HG02759 (cell line): ENCODE measurements at regions not wholly inside any gene's neighbourhood (a gene's known extent, or its start where the extent isn't known, plus 50 kb on each side); places are given as distances from the start of the nearest gene placed in this dataset.

Experiments
- ATAC-seq: cut with Tn5 transposase; IDR thresholded peaks from one replicate; pipeline ENCODE4 v1.9.1; 2021; ENCODE audit warnings: mild to moderate bottlenecking, moderate library complexity; ENCODE audit not compliant: unreplicated experiment

DNA sequence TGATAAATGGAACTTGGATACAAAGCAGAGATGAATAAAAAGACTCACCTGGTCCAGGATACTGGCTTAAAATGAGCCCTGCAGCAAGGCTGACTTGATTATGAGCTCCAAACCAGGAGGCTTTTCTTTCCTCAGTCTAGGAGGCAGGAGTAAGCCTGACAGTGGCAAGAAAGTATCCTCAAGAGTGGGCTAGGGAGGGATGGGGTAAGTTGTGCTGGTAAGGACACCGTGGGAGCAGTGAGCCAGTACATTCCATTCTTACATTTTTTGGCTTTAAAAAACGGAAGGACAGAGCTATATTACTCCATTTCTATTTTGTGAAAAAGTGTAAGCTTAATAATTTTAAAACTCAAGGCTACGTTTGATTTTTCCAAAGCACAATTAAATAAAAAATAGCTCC lies 187.1 kb upstream of the DDI1 start:
- ATAC-seq = no peak

DNA sequence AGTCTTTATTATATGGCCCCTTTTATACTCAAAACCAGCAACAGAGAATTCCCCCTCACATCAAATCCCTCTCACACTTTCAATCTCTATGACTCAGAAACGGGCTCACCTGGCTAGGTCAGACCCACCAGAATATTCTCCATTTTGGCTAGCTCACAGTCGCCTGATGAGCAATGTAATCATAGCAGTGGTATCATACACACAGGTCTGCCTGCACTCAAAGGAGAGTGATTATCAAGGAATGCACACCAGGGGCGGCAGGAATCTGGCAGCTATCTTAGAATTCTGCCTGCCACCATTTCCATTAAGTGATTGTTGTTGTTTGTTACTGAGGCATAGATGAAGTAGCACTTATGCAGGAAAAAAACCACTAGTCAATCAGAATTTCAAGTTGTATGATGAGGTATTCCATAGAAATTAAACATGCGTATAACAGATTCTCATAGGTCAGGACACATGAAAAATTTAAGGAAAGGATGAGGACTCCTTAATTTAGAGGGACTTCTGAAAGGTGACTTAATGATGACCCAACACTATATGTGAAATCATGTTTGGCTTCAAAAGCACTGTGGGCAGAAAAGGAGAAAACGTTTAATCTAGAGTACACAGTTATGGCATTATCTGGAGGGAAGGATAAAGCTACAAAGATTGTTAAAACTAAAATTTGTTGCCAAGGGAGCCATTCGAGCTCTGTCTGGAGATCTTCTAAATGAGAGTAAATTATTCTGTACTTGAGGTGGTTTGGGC lies 185.8 kb upstream of the DDI1 start:
- no peak for ATAC-seq

DNA sequence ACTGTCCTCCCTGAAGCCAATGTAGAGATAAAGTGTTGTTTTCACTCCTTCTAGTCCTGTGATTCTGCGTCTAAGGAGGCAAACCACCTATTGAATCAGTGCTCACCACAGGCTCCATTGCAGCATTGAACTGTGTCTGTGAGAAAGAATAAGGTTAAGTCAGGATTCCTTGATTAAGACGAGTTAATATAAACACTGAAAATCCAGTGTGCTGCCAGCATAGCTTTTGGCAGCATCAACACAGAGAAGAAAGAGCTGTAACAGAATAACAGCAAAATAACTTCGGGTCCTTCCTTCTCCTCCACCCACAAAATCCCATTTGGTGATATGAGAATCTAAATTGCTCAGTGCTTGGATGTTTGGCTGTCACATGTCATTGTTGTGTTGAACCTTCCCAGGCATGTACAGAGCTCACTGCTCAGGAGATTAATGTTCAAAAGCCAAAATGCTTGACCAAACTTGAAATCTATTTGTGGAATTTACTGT lies 185.2 kb upstream of the DDI1 start:
- no peak for ATAC-seq
